GM12892 (cell line): ENCODE measurements at regions not wholly inside any gene's neighbourhood (a gene's known extent, or its start where the extent isn't known, plus 50 kb on each side); places are given as distances from the start of the nearest gene placed in this dataset.

Experiments used
- DNase-seq: peaks from one replicate; pipeline ENCODE4 v3.0.0; 2011; ENCODE audit not compliant: insufficient read length
- FAIRE-seq: peaks from 2 replicates; lab custom pipeline; 2011; peaks lifted over from hg19 to GRCh38; lab: Jason Lieb, UNC
- POLR2A ChIP-seq: IDR thresholded peaks from 2 replicates; pipeline ENCODE4 v1.6.1; 2011; ENCODE audit warnings: low read depth, low read length, control low read depth
- POLR2AphosphoS5 ChIP-seq: IDR thresholded peaks from 2 replicates; pipeline ENCODE4 v1.6.1; 2011; ENCODE audit warnings: low read depth, low read length, control low read depth
- TAF1 ChIP-seq: IDR thresholded peaks from 2 replicates; pipeline ENCODE4 v1.6.1; 2011; ENCODE audit warnings: low read depth, mild to moderate bottlenecking, control low read depth, low read length, borderline replicate concordance

GRCh38 chr16:79493911-79494310 lies 106.6 kb downstream of the MAF start:
- no peak for TF ChIP-seq TAF1
- no peak for TF ChIP-seq POLR2AphosphoS5
- TF ChIP-seq POLR2A = no peak
- DNase-seq = no peak
- no peak for FAIRE-seq

GRCh38 chr16:79492036-79492435 lies 108.5 kb downstream of the MAF start:
- FAIRE-seq = no peak
- TF ChIP-seq POLR2A (no peak), TAF1 (no peak), POLR2AphosphoS5 (no peak)
- no peak for DNase-seq

GRCh38 chr16:79485020-79485419 lies 115.5 kb downstream of the MAF start:
- FAIRE-seq (no peak), DNase-seq (no peak)
- TF ChIP-seq TAF1 (no peak), POLR2A (no peak), POLR2AphosphoS5 (no peak)

GRCh38 chr16:79484237-79484636 lies 116.3 kb downstream of the MAF start:
- TF ChIP-seq TAF1 = no peak
- TF ChIP-seq POLR2AphosphoS5 = no peak
- no peak for TF ChIP-seq POLR2A
- no peak for DNase-seq

GRCh38 chr16:79483336-79483735 lies 117.2 kb downstream of the MAF start:
- DNase-seq = no peak
- FAIRE-seq = no peak
- TF ChIP-seq TAF1 (no peak), POLR2A (no peak), POLR2AphosphoS5 (no peak)

More at GRCh38 chr16:79484237-79484636, 116.3 kb downstream of the MAF start:
- no peak for FAIRE-seq

- no peak for FAIRE-seq
Observed at GRCh38 chr16:79482011-79482410, 118.5 kb downstream of the MAF start.

GRCh38 chr16:79480929-79481328 lies 119.6 kb downstream of the MAF start:
- no peak for FAIRE-seq
- TF ChIP-seq TAF1 = no peak
- TF ChIP-seq POLR2AphosphoS5 = no peak
- TF ChIP-seq POLR2A = no peak
- DNase-seq = no peak

More at GRCh38 chr16:79482011-79482410, 118.5 kb downstream of the MAF start:
- DNase-seq = no peak
- no peak for TF ChIP-seq POLR2A
- no peak for TF ChIP-seq TAF1
- no peak for TF ChIP-seq POLR2AphosphoS5

- FAIRE-seq (no peak), DNase-seq (no peak)
- TF ChIP-seq TAF1 (no peak), POLR2A (no peak), POLR2AphosphoS5 (no peak)
Observed at GRCh38 chr16:79480056-79480455, 120.5 kb downstream of the MAF start.

- TF ChIP-seq POLR2AphosphoS5 (no peak), TAF1 (no peak), POLR2A (no peak)
- DNase-seq (no peak), FAIRE-seq (no peak)
Observed at GRCh38 chr16:79476580-79476979, 124.0 kb downstream of the MAF start.

- DNase-seq = no peak
- TF ChIP-seq TAF1 (no peak), POLR2A (no peak), POLR2AphosphoS5 (no peak)
- FAIRE-seq = no peak
Observed at GRCh38 chr16:79475841-79476240, 124.7 kb downstream of the MAF start.

- TF ChIP-seq TAF1 = no peak
- TF ChIP-seq POLR2AphosphoS5 = no peak
- no peak for TF ChIP-seq POLR2A
- FAIRE-seq (no peak), DNase-seq (no peak)
Observed at GRCh38 chr16:79473456-79473855, 127.1 kb downstream of the MAF start.

GRCh38 chr16:79472426-79472825 lies 128.1 kb downstream of the MAF start:
- no peak for FAIRE-seq
- no peak for DNase-seq
- TF ChIP-seq POLR2AphosphoS5 (no peak), POLR2A (no peak), TAF1 (no peak)
